Osteoblast (primary cell): ENCODE measurements at regions not wholly inside any gene's neighbourhood (a gene's known extent, or its start where the extent isn't known, plus 50 kb on each side); places are given as distances from the start of the nearest gene placed in this dataset.

Experiments
- DNase-seq: peaks from one replicate; pipeline ENCODE4 v3.0.0; 2011; ENCODE audit warnings: low spot score, mixed read lengths; ENCODE audit not compliant: insufficient read length; ENCODE audit errors: missing footprints
- H2AFZ ChIP-seq: 2 replicates; pipeline ENCODE4 v1.6.0; 2011; ENCODE audit warnings: mild to moderate bottlenecking, low read length
- H3K27ac ChIP-seq: 2 replicates; pipeline ENCODE4 v1.5.1; 2011; ENCODE audit warnings: mild to moderate bottlenecking, low read depth, low read length, moderate library complexity
- H3K27me3 ChIP-seq: 2 replicates; pipeline ENCODE4 v1.6.0; 2012; ENCODE audit warnings: mild to moderate bottlenecking, control low read depth, inconsistent platforms, low read length, moderate library complexity; ENCODE audit not compliant: insufficient read depth
- H3K36me3 ChIP-seq: 2 replicates; pipeline ENCODE4 v1.5.1; 2011; ENCODE audit warnings: mild to moderate bottlenecking, low read length, control low read depth, moderate library complexity; ENCODE audit not compliant: insufficient read depth
- H3K4me1 ChIP-seq: 2 replicates; pipeline ENCODE4 v1.5.1; 2011; ENCODE audit warnings: mild to moderate bottlenecking, low read length, control low read depth, moderate library complexity; ENCODE audit not compliant: insufficient read depth
- H3K4me2 ChIP-seq: 2 replicates; pipeline ENCODE4 v1.6.0; 2011; ENCODE audit warnings: mild to moderate bottlenecking, low read length; ENCODE audit not compliant: insufficient read depth
- H3K4me3 ChIP-seq: fragments of 200-600 bp; sonication (generic); 3 replicates; pipeline ENCODE4 v1.5.1; 2012; ENCODE audit warnings: mild to moderate bottlenecking, low read length, inconsistent platforms; ENCODE audit not compliant: insufficient read depth
- H3K79me2 ChIP-seq: 2 replicates; pipeline ENCODE4 v1.6.0; 2012; ENCODE audit warnings: mild to moderate bottlenecking, low read length, control low read depth, inconsistent platforms; ENCODE audit not compliant: insufficient read depth
- H3K9me3 ChIP-seq: 2 replicates; pipeline ENCODE4 v1.5.1; 2011; ENCODE audit warnings: low read depth, low read length, control low read depth
- H4K20me1 ChIP-seq: 2 replicates; pipeline ENCODE4 v1.6.0; 2012; ENCODE audit warnings: mild to moderate bottlenecking, low read length, control low read depth; ENCODE audit not compliant: insufficient read depth
- CTCF ChIP-seq: IDR thresholded peaks from 2 replicates; pipeline ENCODE4 v1.5.1; 2011; ENCODE audit warnings: mild to moderate bottlenecking, low read depth, low read length, moderate library complexity; ENCODE audit errors: extremely low read depth

- Histone ChIP-seq H3K79me2 (no peaks in the 10 kb centered on the region), H3K4me2 (no peak overlapping the region), H3K27ac (no peak overlapping the region), H2AFZ (no peak overlapping the region), H3K9me3 (no peaks in the 10 kb centered on the region), H3K4me3 (no peak overlapping the region), H3K27me3 (no peaks in the 10 kb centered on the region), H3K4me1 (no peaks in the 10 kb centered on the region), H4K20me1 (no peaks in the 10 kb centered on the region), H3K36me3 (no peaks in the 10 kb centered on the region)
- TF ChIP-seq CTCF, result no peak
- no peak for DNase-seq
Measured at GRCh38 chr7:117982071-117983055, 109.1 kb upstream of the CTTNBP2 start.

GRCh38 chr7:117986645-117987269, 113.5 kb upstream of the CTTNBP2 start:
- Histone ChIP-seq H3K9me3 (no peaks in the 10 kb centered on the region), H3K4me1 (no peaks in the 10 kb centered on the region), H3K27ac (no peak overlapping the region), H2AFZ (no peak overlapping the region), H3K4me2 (no peak overlapping the region), H3K4me3 (no peak overlapping the region), H3K36me3 (no peaks in the 10 kb centered on the region), H3K27me3 (no peaks in the 10 kb centered on the region), H3K79me2 (no peaks in the 10 kb centered on the region), H4K20me1 (no peaks in the 10 kb centered on the region)
- TF ChIP-seq CTCF, result no peak
- no peak for DNase-seq

- no peak overlapping the region for H3K4me2 ChIP-seq
- no peaks in the 10 kb centered on the region for H3K9me3 ChIP-seq
- no peaks in the 10 kb centered on the region for H3K27me3 ChIP-seq
- no peaks in the 10 kb centered on the region for H3K79me2 ChIP-seq
- H4K20me1 ChIP-seq, result no peaks in the 10 kb centered on the region
- no peak overlapping the region for H3K4me3 ChIP-seq
- no peak overlapping the region for H3K27ac ChIP-seq
- H3K4me1 ChIP-seq, result no peaks in the 10 kb centered on the region
- H2AFZ ChIP-seq, result no peak overlapping the region
- H3K36me3 ChIP-seq, result no peaks in the 10 kb centered on the region
- no peak for TF ChIP-seq CTCF
- DNase-seq, result no peak
Measured at GRCh38 chr7:117990834-117991233, 117.6 kb upstream of the CTTNBP2 start.
